ENCODE measurements at regions not wholly inside any gene's neighbourhood (a gene's known extent, or its start where the extent isn't known, plus 50 kb on each side); places are given as distances from the start of the nearest gene placed in this dataset.

- TF ChIP-seq CTCF (IDR thresholded peaks at IDR 0.05), result no peak
- TF ChIP-seq POLR2A (IDR thresholded peaks at IDR 0.05), result no peak
- no peak for TF ChIP-seq POLR2AphosphoS5 (IDR thresholded peaks at IDR 0.05)
- TF ChIP-seq EP300 (IDR thresholded peaks at IDR 0.05), result no peak
Observed at GRCh38 chr11:134617360-134617759, 205.3 kb upstream of the B3GAT1 start.
